ENCODE measurements at regions not wholly inside any gene's neighbourhood (a gene's known extent, or its start where the extent isn't known, plus 50 kb on each side); places are given as distances from the start of the nearest gene placed in this dataset.
"Not testable (repeated sequence)": the region's sequence is repeated elsewhere in the genome, so short reads cannot be mapped to it uniquely, and the experiment has no call there.

GRCh38 chrX:96556886-96557285 lies 127.8 kb upstream of the DIAPH2 start:
- DNase-seq (ENCODE audit: unreplicated experiment), result no peak
- TF ChIP-seq CTCF (IDR thresholded peaks at IDR 0.05; ENCODE audit: unreplicated experiment), result no peak
- Mint-ChIP-seq H3K4me1 (ENCODE audit: insufficient read depth, unreplicated experiment) (no peaks in the 10 kb centered on the region), H3K27me3 (ENCODE audit: insufficient read depth, unreplicated experiment) (peaks cover 55% of the 10 kb centered on the region), H3K27ac (ENCODE audit: low read depth, unreplicated experiment) (no peak overlapping the region), H3K4me3 (ENCODE audit: unreplicated experiment) (no peak overlapping the region), H3K36me3 (ENCODE audit: insufficient read depth, unreplicated experiment) (no peaks in the 10 kb centered on the region), H3K9me3 (ENCODE audit: unreplicated experiment) (no peaks in the 10 kb centered on the region)
- CTCF ChIA-PET, result no interaction called here
- intact Hi-C loops (cut with micrococcal nuclease), result no loop called here
- POLR2A ChIA-PET, result no interaction called here
- no TSS peak for BruUV-seq (replicated peaks)

- CTCF ChIA-PET; H3K4me3 Mint-ChIP-seq (ENCODE audit: unreplicated experiment); H3K36me3 Mint-ChIP-seq (ENCODE audit: insufficient read depth, unreplicated experiment); H3K27ac Mint-ChIP-seq (ENCODE audit: low read depth, unreplicated experiment); BruUV-seq (replicated peaks); intact Hi-C loops (cut with micrococcal nuclease); H3K9me3 Mint-ChIP-seq (ENCODE audit: unreplicated experiment); DNase-seq (ENCODE audit: unreplicated experiment): not testable (repeated sequence)
- Mint-ChIP-seq H3K4me1 (ENCODE audit: insufficient read depth, unreplicated experiment) (peaks cover 14% of the 10 kb centered on the region), H3K27me3 (ENCODE audit: insufficient read depth, unreplicated experiment) (peaks cover 45% of the 10 kb centered on the region)
- POLR2A ChIA-PET, result interaction anchor here (0.7 kb wide), 1 partner anchor 1004 kb away, joined by 3 read pairs; no protein-coding TSS in a partner anchor
Measured at GRCh38 chrX:96561129-96561528, 123.5 kb upstream of the DIAPH2 start.

- Mint-ChIP-seq H3K27ac (ENCODE audit: low read depth, unreplicated experiment) (peak overlapping the region; percentile 75), H3K27me3 (ENCODE audit: insufficient read depth, unreplicated experiment) (peaks cover 45% of the 10 kb centered on the region), H3K36me3 (ENCODE audit: insufficient read depth, unreplicated experiment) (no peaks in the 10 kb centered on the region), H3K4me1 (ENCODE audit: insufficient read depth, unreplicated experiment) (peaks cover 14% of the 10 kb centered on the region), H3K4me3 (ENCODE audit: unreplicated experiment) (no peak overlapping the region), H3K9me3 (ENCODE audit: unreplicated experiment) (no peaks in the 10 kb centered on the region)
- CTCF ChIA-PET, result interaction anchor here (0.6 to 1.1 kb wide), 2 partner anchors 13 to 26 kb away, joined by 3 to 6 read pairs; no protein-coding TSS in a partner anchor
- intact Hi-C loops (cut with micrococcal nuclease), result no loop called here
- no TSS peak for BruUV-seq (replicated peaks)
- POLR2A ChIA-PET, result interaction anchor here (1.0 to 1.4 kb wide), 4 partner anchors 41 to 126 kb away, joined by 3 to 5 read pairs (median 4); partner anchors contain the start of gene DIAPH2
- DNase-seq (ENCODE audit: unreplicated experiment), result peak; percentile 80
- TF ChIP-seq CTCF (IDR thresholded peaks at IDR 0.05; ENCODE audit: unreplicated experiment), result no peak
Measured at GRCh38 chrX:96563646-96564045, 121.0 kb upstream of the DIAPH2 start.

GRCh38 chrX:96564595-96564994 lies 120.0 kb upstream of the DIAPH2 start:
- no TSS peak for BruUV-seq (replicated peaks)
- Mint-ChIP-seq H3K36me3 (ENCODE audit: insufficient read depth, unreplicated experiment) (no peaks in the 10 kb centered on the region), H3K27me3 (ENCODE audit: insufficient read depth, unreplicated experiment) (peaks cover 40% of the 10 kb centered on the region), H3K9me3 (ENCODE audit: unreplicated experiment) (no peaks in the 10 kb centered on the region), H3K4me3 (ENCODE audit: unreplicated experiment) (no peak overlapping the region), H3K4me1 (ENCODE audit: insufficient read depth, unreplicated experiment) (peaks cover 14% of the 10 kb centered on the region), H3K27ac (ENCODE audit: low read depth, unreplicated experiment) (peak overlapping the region; percentile 75)
- intact Hi-C loops (cut with micrococcal nuclease), result no loop called here
- no peak for TF ChIP-seq CTCF (IDR thresholded peaks at IDR 0.05; ENCODE audit: unreplicated experiment)
- POLR2A ChIA-PET, result interaction anchor here (0.6 to 1.7 kb wide), 5 partner anchors 12 to 298 kb away, joined by 3 to 4 read pairs (median 3); no protein-coding TSS in a partner anchor
- DNase-seq (ENCODE audit: unreplicated experiment), result peak; percentile 13
- CTCF ChIA-PET, result no interaction called here

GRCh38 chrX:96566878-96567277 lies 117.8 kb upstream of the DIAPH2 start:
- no peak overlapping the region for H3K4me3 Mint-ChIP-seq (ENCODE audit: unreplicated experiment)
- DNase-seq (ENCODE audit: unreplicated experiment), result no peak
- no peak for TF ChIP-seq CTCF (IDR thresholded peaks at IDR 0.05; ENCODE audit: unreplicated experiment)
- ChIA-PET CTCF (no interaction called here), POLR2A (no interaction called here)
- peaks cover 14% of the 10 kb centered on the region for H3K4me1 Mint-ChIP-seq (ENCODE audit: insufficient read depth, unreplicated experiment)
- no peak overlapping the region for H3K27ac Mint-ChIP-seq (ENCODE audit: low read depth, unreplicated experiment)
- H3K36me3 Mint-ChIP-seq (ENCODE audit: insufficient read depth, unreplicated experiment), result no peaks in the 10 kb centered on the region
- peaks cover 28% of the 10 kb centered on the region for H3K27me3 Mint-ChIP-seq (ENCODE audit: insufficient read depth, unreplicated experiment)
- no TSS peak for BruUV-seq (replicated peaks)
- no peaks in the 10 kb centered on the region for H3K9me3 Mint-ChIP-seq (ENCODE audit: unreplicated experiment)
- intact Hi-C loops (cut with micrococcal nuclease), result no loop called here

Measured in MCF 10A (cell line).